ENCODE measurements at regions not wholly inside any gene's neighbourhood (a gene's known extent, or its start where the extent isn't known, plus 50 kb on each side); places are given as distances from the start of the nearest gene placed in this dataset.
"Not testable (repeated sequence)": the region's sequence is repeated elsewhere in the genome, so short reads cannot be mapped to it uniquely, and the experiment has no call there.

DNA sequence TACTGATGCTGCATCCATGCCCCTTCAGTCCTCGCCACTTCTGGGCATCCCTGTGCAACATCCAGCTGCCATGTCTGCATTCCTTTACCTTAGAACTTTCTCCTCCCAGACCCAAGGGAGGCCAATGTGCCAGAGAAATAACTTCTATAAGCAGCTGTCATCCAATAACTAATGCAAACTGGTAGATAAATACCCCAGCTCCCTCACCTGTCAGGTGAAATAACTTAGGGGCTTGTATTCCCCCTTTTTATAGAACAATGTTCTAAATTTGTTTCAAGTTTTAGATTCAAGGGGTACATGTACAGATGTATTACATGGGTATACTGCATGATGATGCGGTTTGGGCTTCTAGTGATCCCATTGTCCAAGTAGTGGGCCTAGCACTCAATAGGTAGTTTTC, 880.1 kb downstream of the UQCRFS1 start:
- DNase-seq, result no peak

DNA sequence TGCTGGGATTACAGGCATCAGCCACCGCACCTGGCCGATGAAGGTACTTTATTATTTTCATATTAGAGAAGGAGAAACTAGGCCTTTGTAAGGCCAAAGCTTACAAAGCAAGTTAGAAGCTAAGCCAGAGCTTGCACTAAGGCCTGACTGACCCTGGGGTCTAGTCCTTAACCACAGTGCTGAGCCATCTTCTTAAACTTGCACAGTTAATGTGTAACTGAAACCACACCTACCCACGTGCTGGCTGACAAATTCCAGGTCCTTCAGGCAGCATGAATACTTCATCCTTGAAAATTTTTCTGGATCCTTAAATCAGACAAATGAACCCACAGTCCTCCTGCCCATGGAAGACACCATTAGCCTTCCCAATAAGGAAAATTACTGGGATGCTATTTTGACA, 880.6 kb downstream of the UQCRFS1 start:
- DNase-seq, result no peak

GRCh38 chr19:28331596-28331995, 881.4 kb downstream of the UQCRFS1 start:
- no peak for DNase-seq

DNA sequence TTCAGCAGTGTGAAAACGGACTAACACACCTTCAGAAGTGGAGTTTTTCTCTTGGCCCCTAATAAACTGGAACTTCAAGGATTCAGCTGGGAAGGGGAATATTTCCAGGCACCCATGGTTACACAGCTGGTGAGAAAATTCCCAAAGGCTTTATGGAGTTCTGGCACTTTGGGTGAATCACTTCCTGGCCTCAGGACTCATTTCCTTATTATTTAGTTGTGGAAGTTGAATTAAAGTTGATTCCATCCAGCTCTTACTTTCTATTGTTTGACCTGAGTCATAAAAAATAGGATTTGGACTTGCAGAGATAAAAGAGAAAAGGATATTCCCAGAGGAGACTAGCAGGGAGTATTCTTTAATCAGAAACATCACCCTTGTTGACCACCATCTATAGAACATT, 882.1 kb downstream of the UQCRFS1 start:
- no peak for DNase-seq

GRCh38 chr19:28329429-28329828, 883.5 kb downstream of the UQCRFS1 start:
- no peak for DNase-seq

DNA sequence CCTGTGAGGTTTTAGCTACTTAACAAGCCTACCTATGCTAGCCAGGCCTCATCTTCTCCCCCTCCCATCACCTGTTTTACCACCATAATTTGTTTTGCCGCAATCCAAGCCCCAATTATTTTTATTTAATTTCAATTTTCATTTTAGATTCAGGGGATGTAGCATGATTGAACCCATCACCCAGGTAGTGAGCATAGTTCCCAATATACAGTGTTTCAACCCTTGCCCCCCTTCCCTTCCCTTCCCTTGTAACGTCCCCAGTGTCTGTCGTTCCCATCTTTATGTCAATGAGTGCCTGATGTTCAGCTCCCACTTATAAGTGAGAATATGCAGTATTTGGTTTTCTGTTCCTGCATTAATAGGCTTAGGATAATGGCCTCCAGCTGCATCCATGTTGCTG, 885.0 kb downstream of the UQCRFS1 start:
- no peak for DNase-seq

DNA sequence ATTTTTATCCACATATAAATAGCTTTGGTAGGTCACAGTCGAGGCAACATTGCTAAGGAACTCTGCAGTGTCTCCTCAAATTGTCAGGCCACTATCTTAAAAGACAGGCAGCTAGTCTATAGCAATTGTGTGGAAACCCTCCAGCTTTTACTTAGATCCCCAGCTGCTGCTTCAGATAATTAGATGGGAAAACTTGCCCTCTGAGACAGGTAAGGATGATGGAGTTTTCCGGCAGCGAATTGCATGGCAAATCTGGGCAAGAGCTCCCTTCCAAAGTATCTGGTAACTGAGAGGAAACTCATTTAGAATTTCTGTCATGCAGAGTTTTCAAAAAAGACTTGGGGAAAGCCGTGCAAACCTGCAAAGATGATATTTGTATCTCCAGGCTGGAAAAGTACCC, 886.2 kb downstream of the UQCRFS1 start:
- DNase-seq, result no peak

DNA sequence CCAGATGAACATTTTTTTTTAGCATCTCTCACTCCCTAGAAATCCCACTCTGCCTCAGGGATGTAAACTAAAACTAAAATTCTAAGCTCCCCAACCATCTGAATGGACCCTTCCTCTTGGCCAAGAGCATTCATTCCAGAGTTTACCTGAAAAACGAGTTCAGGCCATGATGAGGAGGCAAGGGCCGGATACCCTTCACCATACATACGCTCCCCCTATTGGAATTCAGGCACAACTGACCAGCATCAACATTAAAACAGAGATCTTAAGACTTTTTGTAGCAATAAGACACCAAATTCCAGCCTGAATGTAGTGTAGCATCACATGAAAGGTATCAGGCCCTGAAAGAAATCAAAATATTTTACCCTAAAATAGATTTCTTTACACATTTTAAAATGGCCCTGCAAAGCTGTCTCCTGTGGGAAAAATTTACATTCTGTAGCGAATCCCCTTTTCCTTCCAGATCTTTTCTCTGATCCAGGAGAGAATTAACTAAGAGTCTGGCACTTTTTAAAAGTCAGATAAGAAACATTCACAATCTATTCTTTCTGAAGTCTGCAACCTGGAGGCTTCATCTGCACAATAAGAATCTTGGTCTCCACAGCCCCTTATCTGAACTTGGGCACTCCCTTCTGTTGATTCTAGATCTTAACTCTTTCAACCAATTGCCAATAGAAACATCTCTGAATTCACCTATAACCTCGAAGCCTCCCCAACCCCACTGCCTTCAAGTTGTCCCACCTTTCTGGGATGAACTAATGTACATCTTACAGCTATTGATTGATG, 888.5 kb downstream of the UQCRFS1 start:
- DNase-seq, result no peak

DNA sequence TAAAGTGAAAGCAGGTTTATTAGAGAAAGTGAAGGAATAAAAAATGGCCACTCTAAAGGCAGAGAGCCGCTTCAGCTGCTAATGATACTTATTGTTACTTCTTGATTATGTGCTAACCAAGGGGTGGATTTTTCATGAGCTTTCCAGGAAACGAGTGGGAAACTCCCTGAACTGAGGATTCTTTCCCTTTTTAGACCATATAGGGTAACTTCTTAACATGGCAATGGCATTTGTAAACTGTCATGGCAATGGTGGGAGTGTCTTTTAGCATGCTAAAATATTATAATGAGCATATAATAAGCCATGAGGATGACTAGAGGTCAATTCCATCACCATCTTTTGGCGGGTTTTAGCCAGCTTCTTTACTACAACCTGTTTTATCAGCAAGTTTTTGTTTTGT, 890.0 kb downstream of the UQCRFS1 start:
- no peak for DNase-seq

- no peak for DNase-seq
Measured at GRCh38 chr19:28322491-28322890, 890.5 kb downstream of the UQCRFS1 start.

DNA sequence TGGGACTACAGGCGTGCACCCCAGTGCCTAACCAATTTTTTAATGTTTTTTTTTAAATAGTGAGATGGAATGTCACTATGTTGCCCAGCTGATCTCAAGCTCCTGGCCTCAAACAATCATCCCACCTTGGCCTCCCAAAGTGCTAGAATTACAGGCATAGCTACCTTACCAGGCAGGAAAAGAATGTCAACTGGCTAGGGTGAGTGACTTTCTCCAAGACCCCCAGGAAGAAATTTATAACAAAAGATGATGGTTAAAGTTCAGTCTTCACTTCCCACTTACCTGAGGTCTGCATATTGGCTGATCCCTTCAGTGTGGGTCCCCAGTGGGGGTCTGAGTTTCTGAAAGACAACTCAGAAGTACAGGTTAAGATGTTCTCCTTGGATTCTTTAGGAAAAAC, 893.0 kb downstream of the UQCRFS1 start:
- DNase-seq, result no peak

DNA sequence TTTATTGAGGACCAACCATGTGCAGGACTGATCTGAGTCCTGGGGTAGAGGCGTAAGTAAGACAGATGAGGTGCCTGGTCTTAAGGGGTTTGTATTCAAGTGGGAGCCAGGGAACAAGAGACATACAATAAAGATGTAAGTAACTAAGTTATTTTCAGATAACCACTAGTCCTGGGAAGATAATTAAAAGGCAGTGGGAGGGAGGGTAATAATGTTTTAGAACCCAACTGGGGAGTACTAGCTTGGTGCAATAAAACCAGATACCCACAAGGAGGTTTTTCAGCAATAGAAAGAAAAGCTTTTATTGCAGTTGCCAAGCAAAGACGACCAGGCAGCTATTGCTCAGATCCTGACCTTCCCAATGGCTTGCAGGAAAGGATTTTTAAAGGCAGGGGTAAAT, 893.7 kb downstream of the UQCRFS1 start:
- DNase-seq, result no peak

GRCh38 chr19:28318469-28319179, 894.3 kb downstream of the UQCRFS1 start:
- DNase-seq, result no peak

DNA sequence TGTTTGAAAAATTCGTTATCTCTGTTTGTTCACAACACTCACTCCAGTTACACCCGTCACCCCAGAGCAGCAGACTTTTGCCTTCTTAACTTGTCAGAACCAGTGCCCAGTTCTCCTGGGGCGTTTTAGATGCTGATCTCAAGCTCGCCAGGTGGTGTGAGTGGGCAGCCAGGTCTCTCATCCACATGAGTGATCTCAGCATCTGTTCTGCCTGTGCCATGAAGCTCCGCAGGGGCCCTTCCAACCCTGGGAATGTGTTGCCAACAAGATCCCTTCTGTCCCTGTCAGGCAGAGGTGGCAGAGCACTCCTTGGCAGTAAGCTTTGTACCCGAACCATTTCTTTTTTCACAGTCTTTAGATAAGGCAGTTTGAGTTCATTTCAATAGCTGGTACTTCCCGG, 896.5 kb downstream of the UQCRFS1 start:
- no peak for DNase-seq

DNA sequence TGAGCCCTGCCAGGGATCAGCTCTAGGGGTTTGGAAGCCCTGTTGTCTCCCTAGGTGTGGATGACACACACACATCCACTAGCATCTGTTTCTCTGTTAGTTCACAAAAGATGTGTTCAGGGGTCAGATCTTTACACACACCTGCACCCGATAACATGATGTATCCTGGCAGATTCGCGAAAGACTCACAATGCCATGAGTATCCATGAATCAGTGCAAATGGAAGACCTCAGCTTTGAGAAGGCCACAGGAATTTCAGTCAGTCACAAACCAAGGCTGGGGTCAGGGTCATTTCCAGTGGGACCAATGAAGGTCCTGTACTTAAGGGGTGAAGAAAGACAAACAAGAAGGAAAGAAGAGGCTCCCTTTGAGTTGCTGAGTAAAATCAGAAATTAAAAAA, 898.2 kb downstream of the UQCRFS1 start:
- DNase-seq, result no peak

GRCh38 chr19:28314287-28314686, 898.7 kb downstream of the UQCRFS1 start:
- no peak for DNase-seq

DNA sequence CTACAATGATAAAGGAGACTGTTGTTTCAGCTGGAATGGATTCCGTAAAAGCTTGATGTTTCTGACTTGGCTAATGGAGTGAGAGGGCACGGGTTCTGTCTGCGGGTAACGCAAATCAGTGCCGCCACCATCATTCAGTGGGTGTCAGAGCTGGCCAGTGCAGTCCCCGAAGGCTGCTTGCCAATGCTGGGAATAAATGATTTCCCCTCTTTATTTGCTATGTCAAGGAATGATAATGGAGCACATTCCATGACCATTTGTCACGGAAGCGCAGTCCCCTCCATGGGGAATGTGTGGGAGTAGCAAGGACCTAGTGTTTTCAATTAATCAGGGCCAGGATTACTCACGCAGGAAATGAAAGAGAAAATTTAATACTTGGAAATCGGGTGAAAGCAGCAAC, 899.3 kb downstream of the UQCRFS1 start:
- DNase-seq, result no peak

DNA sequence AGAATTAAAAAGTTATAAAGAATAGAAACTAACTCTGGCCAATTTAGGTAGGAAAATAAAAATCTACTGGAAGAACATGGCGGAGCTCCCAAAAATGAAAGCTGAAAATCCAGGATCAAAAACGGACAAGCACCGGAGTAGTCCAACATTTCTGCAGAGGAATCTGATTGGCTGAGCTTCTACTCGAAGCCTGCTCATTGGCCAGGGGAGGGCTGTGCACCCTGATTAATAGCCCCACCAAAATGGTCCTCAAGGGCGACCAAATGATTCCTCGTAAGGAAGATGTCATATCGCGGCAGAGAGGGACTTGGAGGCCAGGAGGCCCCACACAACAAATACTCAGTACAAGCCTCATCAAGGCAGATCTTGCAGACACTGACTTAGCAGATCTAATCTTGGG, 900.7 kb downstream of the UQCRFS1 start:
- DNase-seq, result no peak

- DNase-seq, result not testable (repeated sequence)
Measured at GRCh38 chr19:28310829-28311228, 902.1 kb downstream of the UQCRFS1 start.

DNA sequence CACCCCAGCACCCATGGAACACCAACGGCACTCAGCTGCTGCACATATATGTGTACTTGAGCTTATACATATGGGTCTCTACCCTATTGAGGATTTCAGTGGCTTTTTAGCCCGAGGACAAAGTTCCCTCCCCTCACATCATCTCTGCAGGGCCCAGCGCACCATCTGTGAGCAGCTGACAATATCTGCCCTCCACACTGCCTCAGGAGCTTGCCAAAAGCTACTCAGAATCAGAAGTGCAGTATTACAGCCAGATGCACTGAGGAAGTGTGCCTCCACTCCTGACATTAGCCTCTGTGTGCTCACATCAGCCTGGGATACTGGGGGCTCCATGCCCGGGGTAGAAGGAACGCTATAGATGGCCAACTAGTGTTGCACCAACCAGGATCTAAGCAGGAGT, 903.9 kb downstream of the UQCRFS1 start:
- no peak for DNase-seq

DNA sequence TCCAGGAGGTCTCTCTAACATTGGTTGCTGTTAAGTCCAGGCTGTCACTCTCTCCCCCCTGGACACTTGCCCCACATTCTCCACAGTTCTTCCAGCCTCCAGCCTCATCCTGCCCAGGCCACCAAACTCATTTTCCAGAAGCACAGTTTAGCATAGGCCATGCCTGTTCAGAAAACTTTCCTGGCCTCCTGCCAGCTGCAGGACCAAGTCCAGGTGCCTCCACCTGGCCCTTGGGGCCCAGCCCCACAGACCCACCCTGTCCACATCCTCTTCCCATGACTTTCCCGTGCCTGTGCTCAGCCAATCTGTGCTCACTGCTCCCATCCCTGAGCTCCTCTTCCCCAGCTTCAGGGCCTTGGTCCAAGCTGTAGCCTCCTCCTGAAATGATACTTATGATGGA, 905.0 kb downstream of the UQCRFS1 start:
- DNase-seq, result no peak

GRCh38 chr19:28307487-28307886, 905.5 kb downstream of the UQCRFS1 start:
- DNase-seq, result no peak

DNA sequence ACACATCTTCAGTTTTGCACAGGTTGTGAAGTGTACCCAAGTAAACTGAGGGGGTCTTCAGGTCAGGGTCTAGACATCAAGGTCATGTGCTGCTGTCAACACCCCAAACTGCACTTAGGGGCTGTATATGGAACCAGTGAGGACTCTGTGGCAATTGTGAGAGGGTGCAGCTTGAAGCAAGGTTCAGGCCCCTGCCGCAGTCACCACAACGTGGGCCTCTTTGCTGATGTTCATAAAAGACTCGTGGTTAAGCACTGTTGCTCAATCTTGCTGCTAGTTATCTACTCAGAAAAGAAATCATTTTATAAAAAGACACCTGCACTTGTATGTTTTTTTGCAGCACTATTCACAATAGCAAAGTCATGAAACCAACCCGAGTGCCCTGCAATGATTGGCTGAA, 907.4 kb downstream of the UQCRFS1 start:
- no peak for DNase-seq

DNA sequence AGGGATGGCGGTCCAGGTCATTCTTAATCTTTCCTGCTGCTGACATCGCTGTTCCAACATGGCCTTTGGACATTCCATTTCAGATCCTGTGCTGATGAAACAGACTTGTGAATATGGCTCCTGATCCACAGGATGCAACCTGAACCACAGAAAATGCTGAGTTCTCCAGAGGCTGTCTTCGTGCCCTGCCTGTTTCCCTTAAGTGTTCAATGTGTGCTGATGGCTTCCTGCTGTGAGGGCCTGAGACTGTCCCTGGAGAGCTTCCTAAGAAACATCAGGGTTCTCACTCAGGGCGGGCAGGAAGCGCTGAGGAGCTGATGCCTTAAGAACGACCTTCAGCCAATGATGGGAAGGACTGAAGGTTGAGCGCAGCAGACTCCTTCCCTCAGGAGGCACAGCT, 909.4 kb downstream of the UQCRFS1 start:
- DNase-seq, result no peak

DNA sequence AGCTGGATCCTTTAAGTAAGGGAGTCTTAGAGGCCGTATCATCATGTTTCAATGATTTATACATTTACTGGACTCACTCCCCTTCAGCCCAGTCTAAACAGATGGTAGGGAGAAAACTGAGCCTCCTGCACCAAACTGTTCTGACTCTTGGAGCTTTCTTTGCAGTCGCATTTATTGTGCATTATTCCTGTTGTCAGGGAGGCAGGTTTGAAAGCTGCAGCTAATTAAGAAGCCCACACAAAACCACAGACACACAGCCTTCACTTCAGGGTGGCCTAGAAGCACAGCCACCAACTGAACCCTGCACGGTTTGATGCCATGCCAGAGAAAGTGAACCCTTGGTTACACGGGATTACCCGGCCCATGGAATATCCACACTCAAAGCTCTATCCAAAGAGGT, 911.0 kb downstream of the UQCRFS1 start:
- no peak for DNase-seq

Measured in CD4-positive, alpha-beta T cell treated with Interleukin-21 for 1 hour (primary cell).